ENCODE measurements at regions not wholly inside any gene's neighbourhood (a gene's known extent, or its start where the extent isn't known, plus 50 kb on each side); places are given as distances from the start of the nearest gene placed in this dataset.

DNA sequence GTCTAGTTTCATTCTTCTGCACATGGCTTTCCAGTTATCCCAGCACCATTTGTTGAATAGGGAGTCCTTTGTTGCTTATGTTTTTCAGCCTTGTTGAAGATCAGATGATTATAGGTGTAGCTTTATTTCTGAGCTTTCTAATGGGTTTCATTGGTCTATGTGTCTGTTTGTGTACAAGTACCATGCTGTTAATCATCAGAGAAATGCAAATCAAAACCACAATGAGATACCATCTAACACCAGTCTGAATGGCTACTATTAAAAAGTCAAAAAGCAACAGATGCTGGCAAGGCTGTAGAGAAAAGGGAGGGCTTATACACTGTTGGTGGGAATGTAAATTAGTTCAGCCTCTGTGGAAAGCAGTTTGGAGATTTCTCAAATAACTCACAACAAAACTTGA is 321.5 kb upstream of the PTBP2 start:
- TF ChIP-seq, protein P1, sequence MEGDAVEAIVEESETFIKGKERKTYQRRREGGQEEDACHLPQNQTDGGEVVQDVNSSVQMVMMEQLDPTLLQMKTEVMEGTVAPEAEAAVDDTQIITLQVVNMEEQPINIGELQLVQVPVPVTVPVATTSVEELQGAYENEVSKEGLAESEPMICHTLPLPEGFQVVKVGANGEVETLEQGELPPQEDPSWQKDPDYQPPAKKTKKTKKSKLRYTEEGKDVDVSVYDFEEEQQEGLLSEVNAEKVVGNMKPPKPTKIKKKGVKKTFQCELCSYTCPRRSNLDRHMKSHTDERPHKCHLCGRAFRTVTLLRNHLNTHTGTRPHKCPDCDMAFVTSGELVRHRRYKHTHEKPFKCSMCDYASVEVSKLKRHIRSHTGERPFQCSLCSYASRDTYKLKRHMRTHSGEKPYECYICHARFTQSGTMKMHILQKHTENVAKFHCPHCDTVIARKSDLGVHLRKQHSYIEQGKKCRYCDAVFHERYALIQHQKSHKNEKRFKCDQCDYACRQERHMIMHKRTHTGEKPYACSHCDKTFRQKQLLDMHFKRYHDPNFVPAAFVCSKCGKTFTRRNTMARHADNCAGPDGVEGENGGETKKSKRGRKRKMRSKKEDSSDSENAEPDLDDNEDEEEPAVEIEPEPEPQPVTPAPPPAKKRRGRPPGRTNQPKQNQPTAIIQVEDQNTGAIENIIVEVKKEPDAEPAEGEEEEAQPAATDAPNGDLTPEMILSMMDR (tag by site-specific recombination; IDR thresholded peaks at IDR 0.05) = no peak
- TF ChIP-seq, protein P2, sequence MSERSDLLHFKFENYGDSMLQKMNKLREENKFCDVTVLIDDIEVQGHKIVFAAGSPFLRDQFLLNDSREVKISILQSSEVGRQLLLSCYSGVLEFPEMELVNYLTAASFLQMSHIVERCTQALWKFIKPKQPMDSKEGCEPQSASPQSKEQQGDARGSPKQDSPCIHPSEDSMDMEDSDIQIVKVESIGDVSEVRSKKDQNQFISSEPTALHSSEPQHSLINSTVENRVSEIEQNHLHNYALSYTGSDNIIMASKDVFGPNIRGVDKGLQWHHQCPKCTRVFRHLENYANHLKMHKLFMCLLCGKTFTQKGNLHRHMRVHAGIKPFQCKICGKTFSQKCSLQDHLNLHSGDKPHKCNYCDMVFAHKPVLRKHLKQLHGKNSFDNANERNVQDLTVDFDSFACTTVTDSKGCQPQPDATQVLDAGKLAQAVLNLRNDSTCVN (tag by site-specific recombination; optimal IDR thresholded peaks at IDR 0.05) = no peak
- TF ChIP-seq ZNF132 (tag by site-specific recombination; IDR thresholded peaks at IDR 0.05; ENCODE audit: borderline replicate concordance) (no peak), ZNF350 (tag by site-specific recombination; IDR thresholded peaks at IDR 0.05) (no peak), AEBP2 (tag by site-specific recombination; IDR thresholded peaks at IDR 0.05; ENCODE audit: borderline replicate concordance) (no peak), ZNF274 (IDR thresholded peaks at IDR 0.05; ENCODE audit: low read length) (no peak), ZNF274 (tag by site-specific recombination; IDR thresholded peaks at IDR 0.05; ENCODE audit: borderline replicate concordance) (no peak), ZNF501 (tag by site-specific recombination; IDR thresholded peaks at IDR 0.05) (no peak), ZNF776 (tag by site-specific recombination; IDR thresholded peaks at IDR 0.05; ENCODE audit: borderline replicate concordance) (no peak), ZNF335 (tag by site-specific recombination; conservative IDR thresholded peaks at IDR 0.05) (no peak), ZNF140 (tag by site-specific recombination; IDR thresholded peaks at IDR 0.05) (no peak), ZNF670 (tag by site-specific recombination; IDR thresholded peaks at IDR 0.05; ENCODE audit: low read depth) (no peak), WT1 (tag by site-specific recombination; IDR thresholded peaks at IDR 0.05) (no peak), REPIN1 (tag by site-specific recombination; IDR thresholded peaks at IDR 0.05; ENCODE audit: low read depth) (no peak)
- TF ChIP-seq, protein P3, sequence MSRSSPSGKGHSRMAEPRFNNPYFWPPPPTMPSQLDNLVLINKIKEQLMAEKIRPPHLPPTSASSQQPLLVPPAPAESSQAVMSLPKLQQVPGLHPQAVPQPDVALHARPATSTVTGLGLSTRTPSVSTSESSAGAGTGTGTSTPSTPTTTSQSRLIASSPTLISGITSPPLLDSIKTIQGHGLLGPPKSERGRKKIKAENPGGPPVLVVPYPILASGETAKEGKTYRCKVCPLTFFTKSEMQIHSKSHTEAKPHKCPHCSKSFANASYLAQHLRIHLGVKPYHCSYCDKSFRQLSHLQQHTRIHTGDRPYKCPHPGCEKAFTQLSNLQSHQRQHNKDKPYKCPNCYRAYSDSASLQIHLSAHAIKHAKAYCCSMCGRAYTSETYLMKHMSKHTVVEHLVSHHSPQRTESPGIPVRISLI (tag by site-specific recombination; IDR thresholded peaks at IDR 0.05) = no peak

Measured in HEK293 (cell line).